ENCODE measurements at regions not wholly inside any gene's neighbourhood (a gene's known extent, or its start where the extent isn't known, plus 50 kb on each side); places are given as distances from the start of the nearest gene placed in this dataset.

DNA sequence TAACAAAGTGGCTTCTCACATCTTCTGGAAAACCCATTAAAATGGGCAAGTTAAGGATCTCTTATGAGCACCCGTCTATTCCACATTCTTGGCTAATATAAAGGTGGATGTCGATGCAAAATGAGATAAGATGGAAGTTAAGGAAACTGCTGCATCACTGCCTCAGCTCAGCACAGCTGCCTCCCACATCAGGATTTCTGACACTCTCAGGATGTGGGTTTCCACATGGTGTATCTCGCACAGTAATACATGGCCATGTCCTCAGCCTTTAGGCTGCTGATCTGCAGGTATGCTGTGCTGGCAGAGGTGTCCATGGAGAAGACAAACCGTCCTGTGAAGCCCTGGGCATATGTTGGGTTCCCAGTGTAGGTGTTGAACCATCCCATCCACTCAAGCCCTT lies 1348.0 kb downstream of the TMEM121 start:
- no peak for DNase-seq (ENCODE audit: low spot score)

DNA sequence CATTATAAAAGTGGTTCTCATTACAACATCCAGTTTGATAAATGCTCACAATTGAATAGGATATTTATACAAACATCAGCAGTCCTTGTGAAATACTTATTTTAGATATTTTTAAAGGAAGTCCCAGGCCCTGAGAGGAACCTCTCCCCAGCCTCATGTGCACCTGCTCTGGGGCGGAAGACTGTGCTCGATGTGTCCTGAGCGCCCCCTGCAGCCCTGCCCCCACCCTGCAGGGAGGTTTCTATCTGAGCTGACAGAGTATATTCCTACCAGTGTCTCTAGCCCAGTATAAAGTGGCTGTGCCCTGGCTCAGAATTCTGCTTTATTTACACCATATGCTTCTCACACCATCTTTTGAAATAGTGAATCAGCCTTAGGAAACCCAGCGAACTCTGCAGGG lies 1349.1 kb downstream of the TMEM121 start:
- no peak for DNase-seq (ENCODE audit: low spot score)

DNA sequence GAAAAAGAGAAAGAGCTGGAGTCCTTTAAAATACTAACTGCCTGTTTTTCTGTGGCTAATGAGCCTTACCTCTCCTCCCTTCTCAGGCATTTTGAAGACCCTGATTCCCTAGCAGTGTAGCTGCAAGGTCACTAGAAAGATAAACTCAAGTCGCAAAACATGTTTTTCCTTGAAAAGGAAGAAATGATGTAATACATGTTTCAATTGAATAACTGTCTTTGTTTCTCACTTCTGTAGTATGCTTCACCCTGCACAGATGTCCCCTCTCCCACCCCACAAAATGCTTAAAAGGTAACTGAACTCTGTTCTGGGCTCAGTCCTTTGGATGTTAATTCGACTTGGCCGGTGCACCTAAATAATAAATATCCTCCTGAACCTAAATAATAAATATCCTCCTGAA lies 1350.3 kb downstream of the TMEM121 start:
- no peak for DNase-seq (ENCODE audit: low spot score)

DNA sequence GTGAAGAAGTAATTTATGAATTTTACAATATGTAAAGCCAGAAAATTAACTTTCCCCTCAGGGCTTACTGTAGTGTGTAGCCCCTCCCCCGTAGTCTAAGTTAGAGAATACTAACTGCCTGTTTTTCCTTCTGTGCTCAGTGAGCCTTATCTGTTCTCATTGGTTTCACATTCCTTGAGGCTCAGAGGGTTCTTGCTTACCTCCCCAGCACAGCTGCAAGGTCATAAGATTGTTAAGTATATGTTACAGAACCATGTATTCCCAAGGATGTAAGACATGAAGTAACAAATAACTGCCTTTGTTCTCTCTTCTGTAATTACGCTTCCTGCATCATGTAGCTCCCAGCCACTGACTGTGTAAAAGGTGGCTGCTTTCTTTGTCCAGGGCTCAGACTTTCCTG lies 1351.1 kb downstream of the TMEM121 start:
- no peak for DNase-seq (ENCODE audit: low spot score)

DNA sequence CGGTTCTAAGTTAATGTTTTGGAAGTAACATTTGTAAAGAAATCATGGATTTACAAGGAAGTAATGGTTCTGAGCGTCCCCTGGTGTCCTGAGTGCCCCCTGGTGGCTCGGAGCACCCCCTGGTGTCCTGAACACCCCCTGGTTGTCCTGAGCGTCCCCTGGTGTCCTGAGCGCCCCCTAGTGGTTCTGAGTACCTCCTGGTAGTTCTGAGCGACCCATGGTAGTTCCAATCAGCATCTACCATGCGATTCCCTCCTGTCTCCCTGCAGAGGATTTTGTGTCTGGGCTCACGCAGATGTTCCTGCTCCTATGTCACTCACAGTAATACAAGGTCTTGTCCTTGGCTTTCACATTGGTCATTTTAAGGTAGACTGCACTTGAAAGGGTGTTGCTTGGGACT lies 1352.9 kb downstream of the TMEM121 start:
- no peak for DNase-seq (ENCODE audit: low spot score)

DNA sequence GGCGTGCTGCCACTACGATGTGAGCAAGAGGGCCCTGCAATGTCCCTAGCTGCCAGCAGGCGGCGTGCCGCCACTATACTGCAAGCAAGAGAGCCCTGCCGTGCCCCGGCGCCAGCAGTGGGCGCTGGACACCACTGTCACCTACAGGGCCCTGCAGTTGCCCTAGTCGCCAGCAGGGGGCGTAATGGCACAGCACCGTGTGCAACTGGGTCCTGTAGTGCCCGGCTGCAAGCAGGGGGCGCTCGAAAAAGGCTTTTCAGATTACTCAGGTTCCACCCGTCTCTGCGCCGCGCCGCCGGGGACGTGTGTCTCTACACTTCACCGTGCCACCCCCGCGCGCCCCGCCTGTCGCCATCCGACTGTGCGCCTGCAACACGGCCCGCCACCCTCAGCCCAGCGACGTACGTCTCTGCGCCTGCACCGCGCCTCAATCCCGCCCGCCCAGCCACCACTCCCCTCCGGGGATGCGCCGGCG lies 1356.9 kb downstream of the TMEM121 start:
- DNase-seq (ENCODE audit: low spot score), result no peak

All from Ammon's horn (tissue), 1 donor.